ENCODE measurements at regions not wholly inside any gene's neighbourhood (a gene's known extent, or its start where the extent isn't known, plus 50 kb on each side); places are given as distances from the start of the nearest gene placed in this dataset.

DNA sequence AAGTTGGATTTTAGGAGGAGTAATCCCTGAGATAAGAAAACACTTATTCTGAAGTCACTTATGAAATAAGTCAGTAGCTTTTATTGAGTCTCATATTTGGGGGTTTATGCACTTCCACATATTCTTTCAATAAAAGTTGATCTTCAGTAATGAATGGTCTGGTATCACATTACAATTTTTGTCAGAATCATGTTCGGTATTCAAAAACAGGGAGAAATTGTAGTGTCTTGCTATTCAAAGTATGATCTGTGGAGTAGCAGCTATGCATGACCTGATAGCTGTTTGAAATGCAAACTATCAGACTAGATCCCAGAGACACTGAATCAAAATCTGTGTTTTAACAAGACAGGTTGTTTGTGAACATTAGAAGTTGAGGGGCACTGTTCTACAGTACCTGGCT is 857.6 kb downstream of the METTL15 start:
- TF ChIP-seq YY1 (IDR thresholded peaks at IDR 0.05; ENCODE audit: low read depth) (no peak), CREB1 (IDR thresholded peaks at IDR 0.05; ENCODE audit: low read depth) (no peak), TAF1 (IDR thresholded peaks at IDR 0.05; ENCODE audit: low read depth) (no peak), EP300 (IDR thresholded peaks at IDR 0.05; ENCODE audit: borderline replicate concordance) (no peak), RAD21 (IDR thresholded peaks at IDR 0.05; ENCODE audit: low read depth) (no peak), TEAD4 (IDR thresholded peaks at IDR 0.05) (no peak), FOXM1 (IDR thresholded peaks at IDR 0.05; ENCODE audit: borderline replicate concordance, low read depth) (no peak), TCF12 (IDR thresholded peaks at IDR 0.05; ENCODE audit: low read depth) (no peak), ZBTB7A (IDR thresholded peaks at IDR 0.05; ENCODE audit: low read depth) (no peak)
- TF ChIP-seq, protein P1, sequence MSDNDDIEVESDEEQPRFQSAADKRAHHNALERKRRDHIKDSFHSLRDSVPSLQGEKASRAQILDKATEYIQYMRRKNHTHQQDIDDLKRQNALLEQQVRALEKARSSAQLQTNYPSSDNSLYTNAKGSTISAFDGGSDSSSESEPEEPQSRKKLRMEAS (IDR thresholded peaks at IDR 0.05): no peak
- TF ChIP-seq, protein P2, sequence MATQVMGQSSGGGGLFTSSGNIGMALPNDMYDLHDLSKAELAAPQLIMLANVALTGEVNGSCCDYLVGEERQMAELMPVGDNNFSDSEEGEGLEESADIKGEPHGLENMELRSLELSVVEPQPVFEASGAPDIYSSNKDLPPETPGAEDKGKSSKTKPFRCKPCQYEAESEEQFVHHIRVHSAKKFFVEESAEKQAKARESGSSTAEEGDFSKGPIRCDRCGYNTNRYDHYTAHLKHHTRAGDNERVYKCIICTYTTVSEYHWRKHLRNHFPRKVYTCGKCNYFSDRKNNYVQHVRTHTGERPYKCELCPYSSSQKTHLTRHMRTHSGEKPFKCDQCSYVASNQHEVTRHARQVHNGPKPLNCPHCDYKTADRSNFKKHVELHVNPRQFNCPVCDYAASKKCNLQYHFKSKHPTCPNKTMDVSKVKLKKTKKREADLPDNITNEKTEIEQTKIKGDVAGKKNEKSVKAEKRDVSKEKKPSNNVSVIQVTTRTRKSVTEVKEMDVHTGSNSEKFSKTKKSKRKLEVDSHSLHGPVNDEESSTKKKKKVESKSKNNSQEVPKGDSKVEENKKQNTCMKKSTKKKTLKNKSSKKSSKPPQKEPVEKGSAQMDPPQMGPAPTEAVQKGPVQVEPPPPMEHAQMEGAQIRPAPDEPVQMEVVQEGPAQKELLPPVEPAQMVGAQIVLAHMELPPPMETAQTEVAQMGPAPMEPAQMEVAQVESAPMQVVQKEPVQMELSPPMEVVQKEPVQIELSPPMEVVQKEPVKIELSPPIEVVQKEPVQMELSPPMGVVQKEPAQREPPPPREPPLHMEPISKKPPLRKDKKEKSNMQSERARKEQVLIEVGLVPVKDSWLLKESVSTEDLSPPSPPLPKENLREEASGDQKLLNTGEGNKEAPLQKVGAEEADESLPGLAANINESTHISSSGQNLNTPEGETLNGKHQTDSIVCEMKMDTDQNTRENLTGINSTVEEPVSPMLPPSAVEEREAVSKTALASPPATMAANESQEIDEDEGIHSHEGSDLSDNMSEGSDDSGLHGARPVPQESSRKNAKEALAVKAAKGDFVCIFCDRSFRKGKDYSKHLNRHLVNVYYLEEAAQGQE (IDR thresholded peaks at IDR 0.05; ENCODE audit: low read depth): no peak

All from Ishikawa (cell line).